HUES64 (cell line): ENCODE measurements at regions not wholly inside any gene's neighbourhood (a gene's known extent, or its start where the extent isn't known, plus 50 kb on each side); places are given as distances from the start of the nearest gene placed in this dataset.

Experiments
- H3K27ac ChIP-seq: 2 replicates; pipeline ENCODE4 v1.7.0; 2013; ENCODE audit warnings: low read depth, low read length, inconsistent platforms
- H3K27me3 ChIP-seq: 2 replicates; pipeline ENCODE4 v1.6.1; 2013; ENCODE audit warnings: mild to moderate bottlenecking, low read length; ENCODE audit not compliant: insufficient read depth
- H3K36me3 ChIP-seq: 2 replicates; pipeline ENCODE4 v1.6.1; 2013; ENCODE audit warnings: mild to moderate bottlenecking, low read length; ENCODE audit not compliant: insufficient read depth
- H3K4me1 ChIP-seq: 2 replicates; pipeline ENCODE4 v1.6.1; 2013; ENCODE audit warnings: mild to moderate bottlenecking, low read length, moderate library complexity; ENCODE audit not compliant: insufficient read depth
- H3K4me3 ChIP-seq: 2 replicates; pipeline ENCODE4 v1.5.1; 2013; ENCODE audit warnings: mild to moderate bottlenecking, low read length, moderate library complexity
- H3K9ac ChIP-seq: 2 replicates; pipeline ENCODE4 v1.6.1; 2013; ENCODE audit warnings: mild to moderate bottlenecking, low read depth, low read length
- H3K9me3 ChIP-seq: 2 replicates; pipeline ENCODE4 v1.6.1; 2013; ENCODE audit warnings: low read depth, low read length; ENCODE audit not compliant: insufficient read depth
- WGBS: fragments of 150-250, 120-280 bp; methylation state at CpG from one replicate; pipeline ENCODE4 v1.1.7; 2013; ENCODE audit warnings: missing lambda C conversion rate; 5-methylcytosine and 5-hydroxymethylcytosine counted together

DNA sequence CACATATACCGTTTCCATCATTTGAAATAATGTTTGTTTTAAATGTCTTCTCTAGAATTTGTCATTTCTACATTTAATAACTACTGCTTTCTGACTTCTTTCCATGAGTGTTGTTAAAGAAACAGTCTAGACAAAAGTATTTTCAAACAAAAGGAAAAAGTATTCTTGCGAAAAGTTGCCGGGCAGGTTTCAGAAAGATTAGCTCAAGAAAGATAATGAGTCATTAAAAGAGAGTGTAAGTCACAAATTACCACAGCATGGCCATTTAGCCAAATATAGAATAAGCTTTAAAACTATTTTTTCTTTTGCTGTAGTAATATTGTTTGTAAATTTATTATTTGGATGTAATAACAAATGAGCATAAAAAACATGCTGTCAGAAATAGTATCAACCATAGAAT lies 493.0 kb downstream of the TLL1 start:
- Histone ChIP-seq H3K4me3 (no peak overlapping the region), H3K36me3 (no peaks in the 10 kb centered on the region), H3K9me3 (no peaks in the 10 kb centered on the region), H3K9ac (no peak overlapping the region), H3K27me3 (no peaks in the 10 kb centered on the region), H3K4me1 (no peaks in the 10 kb centered on the region), H3K27ac (no peak overlapping the region)
- 92% methylated on average over 2 of the region's 3 CpGs for WGBS

DNA sequence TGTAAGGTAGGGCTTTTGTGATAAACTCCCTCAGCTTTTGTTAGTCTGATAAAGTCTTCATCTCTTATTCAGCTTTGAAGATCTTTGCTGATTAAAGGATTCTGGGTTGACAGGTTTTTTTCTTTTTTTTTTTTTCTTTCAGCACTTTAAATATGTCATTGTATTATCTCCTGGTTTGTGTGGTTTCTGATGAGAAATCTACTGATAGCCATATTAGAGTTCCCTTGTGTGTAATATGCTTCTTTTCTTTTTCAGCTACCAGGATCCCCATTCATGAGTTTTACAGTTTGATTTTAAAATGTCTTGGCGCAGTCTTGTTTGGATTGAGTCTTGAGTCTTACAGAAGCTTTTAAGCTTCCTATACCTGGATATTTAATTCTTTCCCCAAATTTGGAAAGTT lies 504.5 kb downstream of the TLL1 start:
- no peak overlapping the region for H3K4me3 ChIP-seq
- no peaks in the 10 kb centered on the region for H3K27me3 ChIP-seq
- no peaks in the 10 kb centered on the region for H3K36me3 ChIP-seq
- peaks cover 34% of the 10 kb centered on the region for H3K9me3 ChIP-seq
- no CpG with 5 or more reads among the region's 1 CpG for WGBS
- no peak overlapping the region for H3K9ac ChIP-seq
- H3K4me1 ChIP-seq: no peaks in the 10 kb centered on the region
- no peak overlapping the region for H3K27ac ChIP-seq

DNA sequence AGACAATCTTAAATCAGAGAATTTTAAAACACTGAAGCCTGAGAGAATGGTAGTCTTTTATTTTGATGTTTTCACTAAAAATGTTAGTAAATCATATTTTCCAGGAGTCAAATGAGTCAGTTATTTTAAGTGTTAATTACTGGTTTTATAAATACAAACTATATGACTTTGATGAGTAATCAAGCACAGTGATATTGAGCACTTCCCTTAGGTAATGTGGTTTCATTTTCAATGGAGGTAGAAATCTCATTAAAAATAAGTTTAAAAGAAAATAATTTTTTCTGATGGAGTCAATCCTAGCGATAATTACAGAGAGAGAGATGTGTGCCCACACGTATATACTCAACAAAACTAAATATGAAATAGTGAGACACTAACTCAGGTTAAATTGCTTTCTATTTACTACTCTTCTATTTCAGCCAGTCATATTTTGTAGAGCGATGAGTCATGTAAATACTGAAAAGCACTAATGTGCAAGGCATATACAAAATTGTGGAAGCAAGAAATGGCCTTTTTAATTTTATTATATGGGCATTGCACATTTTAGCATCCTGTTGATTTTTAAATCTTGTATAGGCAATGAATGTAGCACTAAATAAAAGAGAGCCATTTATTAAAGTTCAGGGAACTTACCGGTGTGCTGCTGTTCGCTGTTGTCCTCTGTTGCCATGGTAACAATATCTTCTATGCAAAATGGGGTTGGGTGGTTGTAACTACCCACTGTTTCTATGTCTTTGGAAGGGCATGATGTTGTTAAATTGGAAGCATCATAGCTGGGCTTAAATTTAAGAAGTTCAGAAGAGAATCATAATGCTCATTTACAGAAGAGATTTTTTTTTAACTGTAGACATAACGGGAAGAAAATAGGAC lies 513.7 kb downstream of the TLL1 start:
- Histone ChIP-seq H3K27ac (no peak overlapping the region), H3K9ac (no peak overlapping the region), H3K9me3 (no peaks in the 10 kb centered on the region), H3K4me1 (no peaks in the 10 kb centered on the region), H3K27me3 (no peaks in the 10 kb centered on the region), H3K4me3 (no peak overlapping the region), H3K36me3 (no peaks in the 10 kb centered on the region)
- WGBS: 90% methylated on average over 4 of the region's 6 CpGs

DNA sequence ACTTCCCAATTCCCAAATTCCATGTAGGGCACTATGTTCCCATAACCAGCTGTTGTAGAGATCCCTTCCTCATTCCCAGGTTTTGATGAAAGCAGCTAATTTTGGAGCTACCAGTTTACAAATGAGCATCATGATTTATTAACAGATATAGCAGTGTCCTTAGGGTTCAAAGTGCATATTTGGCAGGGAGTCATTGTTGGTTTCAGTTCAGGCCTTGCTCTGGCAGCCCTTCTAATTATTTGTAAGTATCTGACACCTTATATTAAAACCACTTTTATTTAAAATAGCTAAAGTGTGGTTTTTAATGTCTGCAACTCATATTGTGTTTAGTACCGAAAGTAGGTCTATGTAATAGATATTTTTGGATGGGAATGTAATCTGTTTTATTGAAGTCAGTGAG lies 518.5 kb downstream of the TLL1 start:
- Histone ChIP-seq H3K27me3 (no peaks in the 10 kb centered on the region), H3K4me1 (no peaks in the 10 kb centered on the region), H3K9ac (no peak overlapping the region), H3K27ac (no peak overlapping the region), H3K36me3 (no peaks in the 10 kb centered on the region), H3K4me3 (no peak overlapping the region), H3K9me3 (no peaks in the 10 kb centered on the region)
- 92% methylated on average over 1 of the region's 1 CpG for WGBS

DNA sequence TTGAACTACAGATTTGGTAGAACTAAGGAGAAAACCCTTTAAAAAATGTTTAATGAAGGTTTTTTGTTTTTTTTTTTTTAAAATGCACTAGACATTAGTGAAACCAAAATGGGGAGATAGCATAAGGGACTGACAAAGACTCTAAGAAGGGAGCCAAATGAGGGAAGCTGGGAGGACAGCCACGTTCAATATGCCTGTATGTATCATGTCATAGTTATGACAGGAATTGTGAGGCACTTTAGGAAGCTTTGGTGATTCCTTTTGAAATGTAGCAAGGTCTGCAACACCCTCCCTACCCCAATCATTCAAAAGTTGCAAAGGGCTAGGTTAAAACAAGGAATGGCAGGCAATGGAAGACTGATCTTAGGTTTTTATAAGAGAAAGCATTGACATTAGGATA lies 526.0 kb downstream of the TLL1 start:
- Histone ChIP-seq H3K4me3 (no peak overlapping the region), H3K9me3 (no peaks in the 10 kb centered on the region), H3K27ac (no peak overlapping the region), H3K27me3 (no peaks in the 10 kb centered on the region), H3K4me1 (0 out of 2 replicates have a peak, but pooled peaks cover 3% of the 10 kb centered on the region), H3K9ac (no peak overlapping the region), H3K36me3 (no peaks in the 10 kb centered on the region)
- 81% methylated on average over 1 of the region's 1 CpG for WGBS

DNA sequence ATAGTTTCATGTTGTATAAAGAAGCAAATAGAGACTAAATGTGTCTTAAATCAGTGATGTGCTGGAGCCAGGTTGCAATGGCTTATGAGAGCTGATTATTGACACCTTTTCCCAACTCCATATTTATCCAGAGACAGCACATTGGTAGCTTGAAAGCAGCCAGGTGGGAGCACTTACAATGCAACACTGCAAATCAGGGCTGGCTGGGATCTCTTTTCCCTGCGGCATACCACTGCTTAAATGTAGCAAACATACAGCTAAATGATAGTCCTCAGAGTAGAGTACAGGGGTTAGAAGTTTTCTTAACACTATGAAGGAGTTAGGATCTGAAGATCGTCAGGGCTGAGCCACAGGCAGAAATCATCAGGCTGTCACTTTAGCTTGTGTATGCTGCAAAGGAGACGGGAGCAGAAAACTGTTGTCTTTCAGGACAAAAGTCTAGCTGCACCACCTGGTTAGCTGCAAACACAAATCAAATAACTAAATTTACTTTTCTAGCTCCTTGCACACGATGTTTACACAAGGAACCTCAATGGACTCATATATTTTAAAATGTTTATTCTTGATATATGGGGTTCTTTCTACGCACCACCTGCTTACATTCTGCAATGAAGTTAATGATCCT lies 527.3 kb downstream of the TLL1 start:
- Histone ChIP-seq H3K4me1 (0 out of 2 replicates have a peak, but pooled peaks cover 5% of the 10 kb centered on the region), H3K4me3 (no peak overlapping the region), H3K27ac (no peak overlapping the region), H3K9me3 (no peaks in the 10 kb centered on the region), H3K27me3 (no peaks in the 10 kb centered on the region), H3K9ac (no peak overlapping the region), H3K36me3 (no peaks in the 10 kb centered on the region)
- WGBS: 97% methylated on average over 4 of the region's 5 CpGs

DNA sequence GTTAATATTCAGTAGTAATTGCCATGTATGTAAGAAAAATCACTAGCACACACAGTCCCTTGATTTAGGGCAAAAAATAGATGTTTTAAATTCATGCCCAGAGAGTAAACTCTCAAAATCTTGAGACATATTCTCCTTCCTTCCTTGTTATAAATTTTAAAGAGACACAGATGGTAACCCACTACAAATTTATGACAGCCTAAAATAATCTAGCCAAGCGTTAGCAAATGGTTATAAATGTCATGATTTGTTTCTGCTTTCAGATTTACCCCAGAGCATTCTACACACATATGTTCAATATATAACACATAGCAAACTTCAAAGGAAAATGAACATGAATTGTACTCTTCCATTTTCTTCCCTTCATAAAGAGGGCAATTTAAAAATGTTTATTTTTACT lies 540.3 kb downstream of the TLL1 start:
- no peak overlapping the region for H3K9ac ChIP-seq
- no peaks in the 10 kb centered on the region for H3K36me3 ChIP-seq
- H3K9me3 ChIP-seq: no peaks in the 10 kb centered on the region
- WGBS: 86% methylated on average over 1 of the region's 1 CpG
- no peaks in the 10 kb centered on the region for H3K27me3 ChIP-seq
- H3K27ac ChIP-seq: no peak overlapping the region
- H3K4me1 ChIP-seq: no peaks in the 10 kb centered on the region
- no peak overlapping the region for H3K4me3 ChIP-seq

DNA sequence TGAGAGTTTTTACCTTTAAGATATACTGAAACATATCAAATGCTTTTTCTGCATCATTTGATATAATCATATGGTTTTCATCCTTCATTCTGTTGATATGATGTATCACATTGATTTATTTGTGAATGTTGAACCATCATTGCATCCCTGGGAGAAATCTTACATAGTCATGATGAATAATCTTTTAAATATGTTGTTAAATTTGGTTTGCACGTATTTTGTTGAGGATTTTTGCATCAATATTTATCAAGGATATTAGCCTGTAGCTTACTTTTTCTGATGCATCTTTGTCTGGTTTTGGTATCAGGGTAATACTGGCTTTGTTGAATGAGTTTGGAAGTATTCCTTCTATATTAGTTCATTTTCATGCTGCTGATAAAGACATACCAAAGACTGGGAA lies 541.4 kb downstream of the TLL1 start:
- no peaks in the 10 kb centered on the region for H3K27me3 ChIP-seq
- no peaks in the 10 kb centered on the region for H3K9me3 ChIP-seq
- no peak overlapping the region for H3K4me3 ChIP-seq
- no peak overlapping the region for H3K27ac ChIP-seq
- no peak overlapping the region for H3K9ac ChIP-seq
- WGBS: 100% methylated on average over 1 of the region's 1 CpG
- no peaks in the 10 kb centered on the region for H3K36me3 ChIP-seq
- H3K4me1 ChIP-seq: no peaks in the 10 kb centered on the region

DNA sequence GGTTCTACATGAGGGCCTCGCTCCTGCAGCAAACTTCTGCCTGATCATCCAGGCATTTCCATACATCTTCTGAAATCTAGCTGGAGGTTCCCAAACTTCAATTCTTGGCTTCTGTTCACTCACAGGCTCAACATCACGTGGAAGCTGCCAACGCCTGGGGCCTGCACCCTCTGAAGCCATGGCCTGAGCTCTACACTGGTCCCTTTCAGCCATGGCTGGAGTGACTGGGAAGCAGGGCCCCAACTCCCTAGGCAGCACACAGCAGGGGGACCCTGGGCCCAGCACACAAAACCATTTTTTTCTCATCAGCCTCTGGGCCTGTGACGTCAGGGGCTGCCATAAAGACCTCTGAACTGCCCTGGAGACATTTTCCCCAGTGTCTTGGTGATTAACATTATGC lies 542.7 kb downstream of the TLL1 start:
- Histone ChIP-seq H3K4me1 (no peaks in the 10 kb centered on the region), H3K27ac (no peak overlapping the region), H3K36me3 (no peaks in the 10 kb centered on the region), H3K9me3 (no peaks in the 10 kb centered on the region), H3K27me3 (no peaks in the 10 kb centered on the region), H3K9ac (no peak overlapping the region), H3K4me3 (no peak overlapping the region)
- WGBS: 89% methylated on average over 4 of the region's 4 CpGs

DNA sequence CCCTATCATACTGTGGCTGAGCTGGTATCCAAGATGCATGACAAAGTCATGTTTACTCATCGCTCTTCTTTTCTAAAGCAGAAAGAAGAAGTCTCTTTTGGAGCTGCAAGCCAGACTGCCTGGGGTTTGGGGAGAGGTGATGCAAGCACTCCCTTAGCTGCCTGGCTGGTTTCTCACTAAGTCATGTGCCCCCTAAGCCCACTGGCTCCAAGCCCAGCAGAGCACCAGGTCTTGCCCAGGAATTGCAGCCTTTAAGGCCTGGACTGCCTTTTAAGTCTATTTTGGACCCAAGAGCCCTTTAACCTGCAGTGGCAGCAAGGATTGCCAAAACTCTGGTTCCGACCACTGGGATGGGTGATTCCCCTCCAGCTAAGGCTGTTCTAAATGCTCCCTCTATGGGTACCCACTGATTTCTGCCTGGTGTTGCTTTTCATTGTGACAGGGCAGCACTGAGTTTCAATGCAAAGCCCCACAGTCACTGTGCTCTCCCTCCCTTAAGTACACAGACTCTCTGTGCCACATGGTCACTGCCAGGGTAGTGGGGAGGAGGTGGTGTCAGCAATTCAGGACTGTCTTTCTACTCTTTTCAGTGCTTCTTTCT lies 548.6 kb downstream of the TLL1 start:
- Histone ChIP-seq H3K9me3 (no peaks in the 10 kb centered on the region), H3K9ac (no peak overlapping the region), H3K36me3 (no peaks in the 10 kb centered on the region), H3K4me3 (no peak overlapping the region), H3K4me1 (no peaks in the 10 kb centered on the region), H3K27me3 (no peaks in the 10 kb centered on the region), H3K27ac (no peak overlapping the region)
- WGBS: 96% methylated on average over 2 of the region's 2 CpGs

DNA sequence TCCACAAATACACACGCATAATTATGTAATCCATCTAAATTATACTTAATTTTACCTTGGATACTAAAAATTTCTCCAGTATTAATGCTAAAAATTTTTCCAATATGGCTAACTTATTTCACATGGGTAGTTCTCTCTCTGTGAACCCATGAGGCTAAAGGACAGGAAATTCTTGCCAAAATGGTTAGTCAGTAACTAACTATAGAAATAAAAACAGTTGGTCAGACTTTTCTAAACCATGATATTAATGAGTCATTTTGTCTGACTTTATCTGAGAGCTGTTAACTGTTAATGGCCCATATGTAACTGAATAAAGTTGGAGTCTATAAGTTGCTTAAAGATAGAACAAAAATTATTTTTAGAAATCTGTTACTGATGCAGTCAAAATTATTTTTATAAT lies 549.4 kb downstream of the TLL1 start:
- H3K9me3 ChIP-seq: no peaks in the 10 kb centered on the region
- H3K36me3 ChIP-seq: no peaks in the 10 kb centered on the region
- no peak overlapping the region for H3K27ac ChIP-seq
- no peaks in the 10 kb centered on the region for H3K27me3 ChIP-seq
- H3K4me1 ChIP-seq: no peaks in the 10 kb centered on the region
- 100% methylated on average over 1 of the region's 1 CpG for WGBS
- no peak overlapping the region for H3K9ac ChIP-seq
- no peak overlapping the region for H3K4me3 ChIP-seq
